ENCODE measurements at regions not wholly inside any gene's neighbourhood (a gene's known extent, or its start where the extent isn't known, plus 50 kb on each side); places are given as distances from the start of the nearest gene placed in this dataset.

DNA sequence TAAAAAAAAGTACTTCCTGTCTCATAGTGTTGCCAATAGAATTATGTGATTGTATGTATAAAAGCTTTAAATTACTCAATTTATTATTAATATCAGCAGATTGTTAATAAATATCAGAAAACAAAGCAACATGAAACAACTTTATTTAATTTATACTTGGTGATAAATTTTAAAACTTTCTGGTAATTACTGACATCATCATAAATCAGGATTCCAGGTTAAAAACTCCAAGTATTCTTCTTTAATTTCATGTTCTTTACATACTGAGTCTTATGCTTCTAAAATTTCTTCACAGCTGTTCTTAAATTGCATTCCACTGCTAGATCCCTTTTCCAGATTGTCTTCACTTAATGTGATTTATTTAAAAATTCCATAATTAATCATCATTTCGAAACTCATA, 1224.5 kb downstream of the PCDH18 start:
- DNase-seq (ENCODE audit: low read depth in 2 of 2): no peak

DNA sequence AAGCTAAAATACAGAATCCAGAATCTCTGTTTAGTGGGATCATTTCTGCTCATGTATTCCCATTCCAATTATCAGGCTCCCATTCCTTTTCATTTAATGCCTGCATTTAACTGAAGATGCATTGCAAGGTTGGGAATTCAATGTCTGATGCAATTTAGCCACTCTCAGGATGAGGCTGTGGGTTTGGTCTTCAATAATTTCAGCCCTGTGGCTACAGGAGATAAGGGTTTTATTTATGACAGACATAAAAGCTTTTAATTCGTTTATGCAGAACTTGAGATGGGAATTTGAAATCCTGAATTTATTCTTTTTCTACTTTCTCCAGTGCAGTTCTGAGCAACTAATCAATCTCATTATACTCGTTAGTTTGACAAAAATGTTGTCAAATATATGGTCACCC, 1225.9 kb downstream of the PCDH18 start:
- DNase-seq (ENCODE audit: low read depth in 2 of 2): no peak

DNA sequence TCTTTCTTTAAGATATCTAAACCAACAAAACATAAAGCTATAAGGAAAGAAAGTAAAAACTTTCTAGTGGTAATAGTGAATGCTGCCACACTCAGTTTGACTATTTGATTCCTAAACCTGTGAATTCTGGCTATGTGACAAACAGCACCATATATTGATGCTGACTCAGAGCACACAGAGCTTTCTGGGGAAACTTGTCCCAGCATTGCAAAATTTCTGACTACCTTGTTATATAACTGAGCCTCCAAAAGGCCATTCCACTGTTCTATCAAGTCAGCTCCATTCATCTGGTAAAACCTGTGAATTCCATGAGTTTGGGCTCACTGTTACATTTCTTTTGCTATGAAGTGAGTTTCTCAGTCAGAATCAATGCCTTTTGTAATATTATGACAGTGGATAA, 1229.7 kb downstream of the PCDH18 start:
- DNase-seq (ENCODE audit: low read depth in 2 of 2): no peak

DNA sequence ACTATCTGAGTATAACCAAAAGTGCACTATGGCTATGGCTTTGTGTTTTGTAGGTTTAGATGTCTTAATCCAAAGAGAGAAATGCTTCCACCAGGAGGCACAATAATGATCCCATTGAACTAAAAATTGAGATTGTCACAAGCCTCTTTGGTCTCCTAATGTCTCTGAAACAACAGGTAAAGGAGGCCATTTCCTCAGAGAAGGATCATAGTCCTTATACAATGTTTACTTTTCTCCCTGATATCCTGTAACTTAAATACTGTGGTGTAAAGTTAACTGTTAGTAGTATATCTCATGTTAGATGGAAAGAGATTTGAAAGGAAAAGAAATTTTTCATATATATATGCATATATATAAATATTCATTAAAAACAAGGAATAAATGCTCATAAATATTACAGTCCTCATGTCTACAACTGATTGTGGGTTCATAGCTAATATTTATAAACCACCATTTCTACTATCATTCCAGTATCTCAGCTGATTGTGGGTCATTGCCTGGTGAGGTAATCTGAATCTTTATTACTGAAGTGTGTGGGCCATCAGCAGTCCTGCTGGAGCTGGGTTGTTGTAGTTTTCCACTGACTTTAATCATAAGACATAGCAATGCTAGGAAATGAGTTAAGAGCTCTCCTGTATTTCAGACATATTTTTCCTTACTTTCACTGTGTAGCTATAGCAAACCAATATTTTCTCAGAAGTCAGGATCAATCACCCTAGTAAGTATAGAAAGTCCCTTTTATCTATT, 1230.4 kb downstream of the PCDH18 start:
- DNase-seq (ENCODE audit: low read depth in 2 of 2): no peak

DNA sequence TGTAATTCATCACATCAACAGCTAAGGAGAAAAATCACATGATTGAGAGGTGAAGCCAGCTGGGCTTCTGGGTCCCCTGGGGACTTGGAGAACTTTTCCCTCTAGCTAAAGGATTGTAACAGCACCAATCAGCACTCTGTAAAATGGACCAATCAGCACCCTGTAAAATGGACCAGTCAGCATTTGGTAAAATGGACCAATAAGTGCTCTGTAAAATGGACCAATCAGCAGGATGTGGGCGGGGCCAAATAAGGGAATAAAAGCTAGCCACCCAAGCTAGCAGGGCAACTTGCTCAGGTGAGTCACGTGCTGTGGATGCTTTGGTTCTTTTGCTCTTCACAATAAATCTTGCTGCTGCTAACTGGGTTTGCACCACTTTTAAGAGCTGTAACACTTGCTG, 1248.3 kb downstream of the PCDH18 start:
- DNase-seq (ENCODE audit: low read depth in 2 of 2): no peak

DNA sequence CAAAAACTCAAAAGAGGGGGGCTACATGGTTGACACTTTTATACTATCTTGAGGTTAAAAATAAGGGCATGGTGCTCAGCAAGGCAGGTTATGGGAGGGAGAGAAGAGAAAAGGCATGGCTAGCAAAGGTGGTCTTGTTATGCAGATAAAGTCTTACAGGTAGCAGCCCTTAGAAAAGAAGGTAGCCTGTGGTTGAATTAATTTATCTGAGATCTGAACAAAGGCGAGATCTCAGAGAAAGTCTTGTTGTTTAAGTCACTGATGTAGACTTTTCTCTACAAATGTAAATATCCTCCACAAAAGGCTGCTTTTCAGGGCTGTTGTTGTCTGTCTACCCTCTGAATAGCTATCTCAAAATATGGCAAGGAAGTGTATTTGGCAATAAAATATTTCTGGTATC, 1250.4 kb downstream of the PCDH18 start:
- no peak for DNase-seq (ENCODE audit: low read depth in 2 of 2)

DNA sequence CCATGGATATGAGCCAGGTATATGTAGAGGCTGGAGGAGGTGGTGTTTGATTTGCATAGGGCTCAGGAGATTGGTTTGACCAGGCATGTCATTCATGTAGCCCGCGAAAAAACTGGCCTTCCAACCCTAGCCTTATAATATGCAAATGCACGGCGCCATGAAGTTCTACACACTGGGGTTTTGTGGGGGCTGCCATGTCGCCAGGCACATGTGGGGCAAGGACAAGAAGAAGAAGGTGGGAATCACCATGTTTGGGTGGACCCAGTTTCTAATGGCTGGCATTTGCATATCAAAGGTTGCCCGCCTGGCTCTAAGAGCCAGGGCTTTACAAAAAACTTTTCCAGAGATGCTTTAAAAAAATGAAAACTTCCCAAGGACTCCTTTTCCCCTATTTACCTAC, 1251.0 kb downstream of the PCDH18 start:
- DNase-seq (ENCODE audit: low read depth in 2 of 2): no peak

DNA sequence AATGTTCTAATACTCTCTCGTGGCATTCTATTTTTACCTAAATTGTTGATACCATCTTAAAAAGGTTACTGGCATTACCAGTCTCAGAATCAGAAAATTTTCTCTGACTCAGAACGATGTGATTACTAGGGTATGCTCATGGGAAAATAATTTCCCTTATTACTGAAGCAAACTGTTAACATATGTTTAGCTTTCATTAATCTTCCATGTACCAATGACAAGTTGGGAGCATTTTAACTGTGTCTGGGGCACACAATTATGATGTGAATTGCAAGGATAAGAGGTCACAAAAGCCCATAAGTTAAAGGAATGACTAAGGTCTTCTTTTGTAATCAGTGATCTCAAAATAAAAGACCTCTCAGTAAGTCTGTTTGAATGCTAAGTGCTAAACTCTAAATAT, 1254.6 kb downstream of the PCDH18 start:
- DNase-seq (ENCODE audit: low read depth in 2 of 2): no peak

DNA sequence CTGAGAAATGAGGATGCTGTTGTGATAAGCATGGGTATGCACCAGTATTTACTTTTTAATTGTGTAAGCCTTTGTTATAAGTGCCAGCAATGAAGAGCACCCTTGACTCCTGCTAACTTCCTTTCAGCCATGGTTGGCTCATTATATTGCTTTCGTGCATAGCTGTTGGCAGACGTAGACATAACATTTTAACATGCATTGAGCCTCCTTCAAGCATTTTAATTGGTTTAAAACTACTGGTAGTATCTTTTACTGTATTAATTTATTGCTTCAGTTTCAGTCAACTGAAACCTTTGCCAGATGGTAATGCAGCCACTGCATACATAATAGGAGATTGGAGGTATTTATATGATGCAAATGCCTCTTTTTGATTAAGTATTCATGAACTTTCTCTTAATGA, 1285.4 kb downstream of the PCDH18 start:
- no peak for DNase-seq (ENCODE audit: low read depth in 2 of 2)

DNA sequence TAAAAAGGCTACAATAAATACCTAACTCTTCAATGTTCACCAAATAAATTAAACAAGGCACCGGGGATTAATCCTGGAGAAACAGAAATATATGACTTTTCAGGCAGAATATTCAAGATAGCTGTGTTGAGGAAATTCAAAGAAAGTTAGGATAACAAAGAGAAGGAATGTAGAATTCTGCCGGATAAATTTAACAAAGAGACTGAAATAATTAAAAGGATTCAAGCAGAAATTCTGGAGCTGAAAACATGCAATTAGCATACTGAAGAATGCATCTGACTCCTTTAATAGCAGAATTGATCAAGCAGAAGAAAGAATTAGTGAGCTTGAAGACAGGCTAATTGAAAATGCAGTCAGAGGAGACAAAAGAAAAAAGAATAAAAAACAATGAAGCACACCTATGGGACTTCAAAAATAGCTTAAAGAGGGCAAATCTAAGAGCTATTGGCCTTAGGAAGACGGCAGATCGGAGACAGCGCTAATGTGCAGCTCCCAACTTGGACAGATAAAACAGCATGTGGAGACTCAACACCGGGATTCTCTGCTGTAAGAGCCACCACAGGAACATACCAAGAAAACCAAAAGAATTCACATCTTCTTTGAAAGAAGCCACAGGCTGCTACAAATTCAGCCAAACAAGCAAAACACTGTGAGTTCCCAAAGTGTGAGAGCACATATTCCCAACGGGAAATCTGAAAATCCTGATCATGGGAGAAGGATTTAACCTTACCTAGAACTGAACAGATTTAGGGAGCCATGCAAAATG, 1290.9 kb downstream of the PCDH18 start:
- no peak for DNase-seq (ENCODE audit: low read depth in 2 of 2)

DNA sequence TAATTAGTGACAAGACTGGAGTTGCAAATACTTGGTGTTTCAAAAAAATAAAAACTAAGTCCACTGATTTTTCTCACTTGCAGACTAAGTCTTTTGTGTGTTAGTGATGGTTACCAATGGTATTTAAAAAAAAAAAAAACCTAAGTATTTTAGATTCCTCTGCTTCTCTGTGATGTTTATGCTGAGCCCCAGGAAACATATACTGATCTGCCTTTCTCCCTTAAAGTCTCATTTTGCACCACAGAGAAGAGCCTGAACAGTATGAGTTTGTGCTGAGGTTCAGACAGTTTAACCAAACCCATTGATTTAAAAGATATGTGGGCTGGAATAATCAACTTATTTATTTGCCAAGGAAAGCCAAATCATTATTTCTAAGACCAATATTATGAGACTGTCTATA, 1305.0 kb downstream of the PCDH18 start:
- DNase-seq (ENCODE audit: low read depth in 2 of 2): no peak

DNA sequence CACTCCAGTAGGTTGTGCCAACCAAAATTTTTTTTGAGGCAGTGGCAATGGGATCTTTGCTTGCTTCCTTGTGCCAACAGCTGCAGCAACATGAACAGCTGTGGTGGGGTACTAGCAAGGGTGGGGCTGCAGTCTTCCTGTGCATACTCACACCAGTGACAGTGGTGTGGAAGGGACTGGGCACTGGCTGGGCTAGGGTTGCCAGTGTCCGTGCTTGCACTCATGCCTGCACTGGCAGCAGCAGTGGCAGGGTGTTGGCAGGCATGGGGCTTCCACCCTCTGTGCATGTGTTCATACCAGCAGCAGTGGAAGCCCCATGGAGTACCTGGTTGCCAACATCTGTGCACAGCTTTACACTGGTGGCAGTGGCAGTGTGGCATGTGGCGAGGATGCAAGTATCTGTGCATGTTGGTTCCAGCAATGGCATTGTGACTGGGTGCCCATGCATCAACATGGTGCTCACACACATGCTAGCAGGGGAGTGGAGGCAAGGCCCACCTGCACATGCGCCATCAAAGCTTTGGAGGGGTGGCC, 1312.6 kb downstream of the PCDH18 start:
- DNase-seq (ENCODE audit: low read depth in 2 of 2): no peak

DNA sequence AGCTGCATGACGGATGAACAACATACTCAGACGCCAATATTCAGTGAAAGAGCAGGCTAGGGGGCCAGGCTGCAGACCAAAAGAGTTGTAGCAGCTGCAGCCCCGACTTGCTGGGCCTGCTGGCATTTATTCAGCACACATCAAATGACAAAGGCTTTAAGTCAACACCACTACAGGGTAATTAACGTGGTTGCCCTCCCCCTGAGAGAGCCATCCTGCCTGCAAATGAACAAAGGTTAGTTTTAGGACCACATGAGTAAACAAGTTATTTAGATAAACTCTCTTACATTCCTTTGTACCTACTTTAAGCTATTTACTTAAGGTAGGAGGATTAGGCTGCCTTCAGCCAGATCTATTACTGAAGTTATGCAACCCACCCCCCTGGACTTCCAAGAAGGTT, 1329.1 kb downstream of the PCDH18 start:
- DNase-seq (ENCODE audit: low read depth in 2 of 2): no peak

DNA sequence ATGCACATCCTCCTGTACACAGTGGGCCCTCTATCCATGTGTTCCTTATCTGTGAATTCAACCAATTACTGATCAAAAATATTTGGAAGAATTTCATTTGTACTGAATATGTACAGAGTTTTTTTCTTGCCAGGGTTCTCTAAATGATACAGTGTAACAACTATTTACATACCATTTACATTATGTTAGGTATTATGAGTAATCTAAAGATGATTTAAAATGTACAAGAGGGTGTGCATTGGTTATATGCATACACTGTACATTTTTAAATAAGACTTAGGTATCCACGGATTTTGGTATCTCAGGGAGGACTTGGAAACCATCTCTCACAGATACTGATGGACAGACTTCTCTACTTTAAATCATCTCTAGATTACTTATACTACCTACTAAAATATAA, 1333.9 kb downstream of the PCDH18 start:
- DNase-seq (ENCODE audit: low read depth in 2 of 2): no peak

DNA sequence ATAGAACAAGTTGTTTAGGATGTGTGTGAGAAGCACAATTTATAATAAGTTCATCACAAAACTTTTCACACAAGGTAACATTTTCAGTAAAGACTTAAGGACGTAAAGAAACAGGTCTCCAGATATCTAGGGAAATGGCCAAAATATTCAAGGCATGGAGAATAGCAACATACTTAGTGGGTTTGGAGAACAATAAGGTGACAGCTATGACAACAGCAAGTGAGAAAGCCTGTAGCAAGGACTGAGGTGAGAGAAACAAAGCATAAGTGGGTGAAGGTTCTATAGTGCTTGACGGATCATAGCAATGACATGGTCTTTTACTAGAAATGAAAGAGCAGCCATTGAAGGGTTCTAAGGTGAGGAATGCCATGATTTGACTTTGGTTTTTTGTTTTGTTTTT, 1337.3 kb downstream of the PCDH18 start:
- no peak for DNase-seq (ENCODE audit: low read depth in 2 of 2)

DNA sequence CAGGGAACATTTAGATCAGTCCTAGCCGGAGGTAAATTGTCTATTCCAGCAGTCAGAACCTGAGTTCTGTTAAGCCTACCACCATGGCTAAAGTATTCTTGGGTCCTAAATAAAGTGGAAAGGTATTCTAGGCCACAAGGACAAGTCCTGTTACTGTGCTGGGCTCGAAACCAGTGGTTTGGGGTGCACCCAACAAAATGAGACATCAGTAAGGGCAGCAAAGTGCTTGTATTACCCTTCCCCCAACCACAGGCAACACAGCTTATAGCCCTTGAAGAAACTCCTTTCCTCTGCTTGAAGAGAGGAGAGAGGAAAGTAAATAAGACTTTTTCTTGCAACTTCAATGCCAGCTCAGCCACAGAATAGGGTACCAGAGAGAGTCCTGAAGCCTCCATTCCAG, 1345.6 kb downstream of the PCDH18 start:
- DNase-seq (ENCODE audit: low read depth in 2 of 2): no peak

DNA sequence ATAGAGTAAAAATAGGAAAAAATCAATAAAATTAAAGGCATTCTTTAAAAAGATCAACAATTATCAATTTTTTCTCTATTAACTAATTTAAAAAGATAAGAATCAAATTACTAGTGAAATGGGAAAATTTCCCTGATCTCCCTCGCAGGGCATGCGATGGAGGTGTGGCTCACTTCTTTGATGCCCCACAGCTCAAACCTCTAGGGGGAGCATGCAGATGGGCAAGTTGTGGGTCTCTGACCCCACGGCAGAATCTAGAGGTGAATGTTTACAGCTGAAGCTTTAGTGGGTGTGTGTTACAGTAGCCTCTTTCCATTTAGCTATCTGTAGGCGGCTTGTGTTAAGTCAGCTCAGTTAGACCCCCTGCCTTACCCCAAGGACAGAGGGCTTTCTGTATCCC, 1348.8 kb downstream of the PCDH18 start:
- DNase-seq (ENCODE audit: low read depth in 2 of 2): no peak

DNA sequence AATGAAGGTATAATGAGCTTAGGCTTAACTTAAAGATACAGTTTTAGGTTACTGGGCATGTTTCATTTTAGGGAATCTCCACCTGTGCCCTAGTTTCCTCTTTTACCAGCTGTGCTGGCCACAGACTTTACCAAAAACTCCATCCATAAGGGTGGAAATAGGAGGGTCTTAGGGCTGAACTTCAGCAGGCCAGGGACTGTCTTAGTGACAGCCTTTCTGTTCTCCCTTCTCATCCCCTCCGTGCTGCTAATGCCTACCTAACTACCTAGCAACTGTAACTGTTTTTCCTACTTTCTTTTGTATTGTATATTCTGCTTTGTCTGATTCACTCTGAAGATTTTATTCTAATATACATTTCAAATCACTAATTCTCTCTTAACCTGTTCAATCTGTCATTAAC, 1375.3 kb downstream of the PCDH18 start:
- DNase-seq (ENCODE audit: low read depth in 2 of 2): no peak

DNA sequence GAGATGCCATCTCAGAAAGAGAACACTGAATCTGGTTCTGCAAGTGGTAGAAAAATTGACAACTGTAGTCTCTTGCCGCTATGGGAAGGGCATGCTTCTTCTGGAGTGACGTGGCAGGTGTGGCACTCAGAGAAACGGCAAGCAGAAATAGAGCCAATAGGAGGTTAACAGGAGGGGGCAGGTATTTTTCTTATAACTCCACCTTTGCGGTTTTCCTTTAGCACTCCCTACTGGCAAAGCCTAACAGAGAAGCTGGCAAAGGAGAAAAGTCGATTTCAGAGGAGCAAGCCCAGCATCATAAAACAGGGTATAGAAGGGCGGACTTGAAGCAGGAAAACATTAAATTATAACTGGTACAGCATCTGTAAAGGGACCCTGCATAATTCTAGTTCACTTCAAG, 1382.2 kb downstream of the PCDH18 start:
- DNase-seq (ENCODE audit: low read depth in 2 of 2): no peak

DNA sequence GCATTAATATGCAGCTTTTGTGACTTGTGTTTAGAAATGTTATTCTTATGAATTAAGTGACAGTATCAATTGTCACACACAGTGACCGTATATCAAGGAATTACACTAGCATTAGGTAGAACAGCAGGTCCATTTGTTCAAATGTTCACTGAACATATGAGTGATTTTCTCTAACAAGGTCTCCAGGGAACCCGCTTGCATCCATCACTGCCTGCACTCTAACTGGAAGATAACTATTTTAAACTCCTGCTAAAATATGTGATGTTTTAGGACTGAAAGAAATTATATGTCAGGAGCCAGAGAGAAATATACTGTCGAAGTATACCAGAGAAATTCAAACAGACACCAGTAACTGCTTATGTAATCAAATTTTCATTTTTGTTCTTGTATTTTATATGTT, 1395.7 kb downstream of the PCDH18 start:
- no peak for DNase-seq (ENCODE audit: low read depth in 2 of 2)

DNA sequence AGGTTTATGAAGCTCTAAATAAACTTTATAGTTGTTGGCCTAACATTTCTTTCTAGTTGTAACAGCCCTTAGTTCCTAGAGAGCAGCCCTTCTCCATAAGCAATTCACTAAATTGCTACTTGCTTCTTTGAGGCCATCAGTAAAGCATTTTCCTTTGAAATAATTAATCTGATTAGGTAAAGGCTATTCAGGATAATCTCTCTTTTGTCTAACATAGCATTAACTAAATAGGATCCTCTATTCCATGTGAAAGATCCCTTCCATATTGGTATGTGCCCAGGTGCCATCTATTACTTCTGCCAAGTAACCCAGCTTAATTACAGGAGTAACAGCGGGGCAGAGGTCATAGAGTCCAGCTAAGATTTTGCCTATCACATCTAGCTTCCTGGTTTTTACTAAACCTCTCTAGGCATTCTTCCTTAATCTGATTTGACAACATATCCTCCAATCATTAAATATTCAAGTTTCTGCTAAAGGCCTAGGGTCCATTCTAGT, 1408.0 kb downstream of the PCDH18 start:
- no peak for DNase-seq (ENCODE audit: low read depth in 2 of 2)

DNA sequence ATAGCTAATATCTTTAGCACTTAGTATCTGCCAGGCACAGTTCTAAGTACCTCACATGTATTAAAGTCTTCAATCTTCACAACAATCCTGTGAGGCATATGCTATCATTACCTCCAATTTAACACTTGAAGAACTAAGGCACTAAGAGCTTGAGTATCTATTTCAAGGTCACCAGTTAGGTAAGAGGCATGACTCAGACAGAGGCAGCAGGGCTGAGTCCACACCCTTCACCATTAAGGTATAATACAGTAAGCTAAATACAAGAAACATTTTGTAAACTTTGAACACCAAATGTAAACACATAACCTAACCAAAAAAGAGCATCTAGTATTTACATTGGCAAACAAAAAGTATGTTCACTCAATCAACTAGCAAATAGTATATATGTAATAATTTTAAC, 1410.9 kb downstream of the PCDH18 start:
- DNase-seq (ENCODE audit: low read depth in 2 of 2): no peak

DNA sequence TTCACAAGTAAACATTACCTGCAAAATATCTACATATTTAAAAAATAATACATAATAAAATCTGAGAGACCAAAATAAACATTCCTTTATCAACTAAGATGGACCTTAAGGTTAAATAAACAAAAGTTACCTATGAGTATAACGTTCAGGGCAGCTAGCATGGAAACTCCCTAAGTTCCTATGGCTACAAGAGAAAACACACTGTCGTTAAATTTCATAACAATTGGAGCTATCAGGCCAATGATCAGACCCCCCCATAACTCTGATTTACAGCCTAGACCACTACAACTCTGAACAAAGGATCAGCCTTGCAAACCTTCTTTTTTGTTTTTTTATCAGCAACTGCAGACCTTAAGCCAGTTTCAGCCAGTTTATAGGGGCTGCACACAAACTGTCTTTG, 1418.4 kb downstream of the PCDH18 start:
- no peak for DNase-seq (ENCODE audit: low read depth in 2 of 2)
